ENCODE measurements at regions not wholly inside any gene's neighbourhood (a gene's known extent, or its start where the extent isn't known, plus 50 kb on each side); places are given as distances from the start of the nearest gene placed in this dataset.

DNA sequence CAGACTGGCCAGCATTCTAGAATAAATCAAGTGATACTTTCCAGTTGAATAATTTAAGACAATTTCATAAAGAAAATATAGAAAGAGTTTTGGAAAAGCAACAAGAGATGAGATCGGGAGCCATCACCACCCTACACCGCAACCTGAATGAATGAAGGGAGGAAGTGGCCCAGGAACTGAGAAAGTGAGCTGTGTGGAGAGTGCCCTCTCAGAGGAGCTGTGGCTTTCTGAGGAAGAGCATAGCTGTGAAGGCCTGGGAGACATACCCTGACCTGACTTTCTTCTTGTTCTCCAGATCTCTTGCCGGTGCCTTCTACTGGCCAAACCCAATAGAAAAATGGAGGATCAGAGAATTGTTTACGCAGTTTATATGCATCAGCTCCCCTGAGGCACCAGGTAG, 79.3 kb upstream of the TSPAN8 start:
- ChIA-PET POLR2A (no interaction called here), CTCF (interaction anchor here (1.0 kb wide), 1 partner anchor 18 kb away, joined by 3 read pairs; no protein-coding TSS in a partner anchor)
- dilution Hi-C loops (cut with MboI; ENCODE audit: extremely low pct_ligation_motif_present, low sequenced_read_pairs) (no loop called here), intact Hi-C loops (cut with micrococcal nuclease) (no loop called here)
- no peak overlapping the region for H3K4me2 ChIP-seq (ENCODE audit: insufficient read depth, low read length)
- no peak overlapping the region for H2AFZ ChIP-seq (ENCODE audit: low read depth, low read length)
- no peaks in the 10 kb centered on the region for H3K9me1 ChIP-seq (replicated peaks; ENCODE audit: control insufficient read depth, extremely low read depth, insufficient read depth, low read length)
- no peaks in the 10 kb centered on the region for H3K36me3 ChIP-seq (ENCODE audit: control insufficient read depth in 2 of 2, extremely low read depth in 1 of 2, insufficient read depth in 2 of 2, low read length in 2 of 2)
- TF ChIP-seq FOS (IDR thresholded peaks at IDR 0.05; ENCODE audit: borderline replicate concordance, insufficient read depth, low read length), result no peak
- no peak for TF ChIP-seq POLR2AphosphoS5 (IDR thresholded peaks at IDR 0.05; ENCODE audit: insufficient read depth, low read depth, low read length)
- no peak for TF ChIP-seq GATA2 (IDR thresholded peaks at IDR 0.05; ENCODE audit: insufficient read depth, insufficient read length, low read depth, low read length)
- TF ChIP-seq MYC (IDR thresholded peaks at IDR 0.05; ENCODE audit: low read depth, low read length), result no peak
- TF ChIP-seq EZH2 (IDR thresholded peaks at IDR 0.05; ENCODE audit: borderline replicate concordance, low read depth, low read length, severe bottlenecking), result no peak
- TF ChIP-seq, protein P1, sequence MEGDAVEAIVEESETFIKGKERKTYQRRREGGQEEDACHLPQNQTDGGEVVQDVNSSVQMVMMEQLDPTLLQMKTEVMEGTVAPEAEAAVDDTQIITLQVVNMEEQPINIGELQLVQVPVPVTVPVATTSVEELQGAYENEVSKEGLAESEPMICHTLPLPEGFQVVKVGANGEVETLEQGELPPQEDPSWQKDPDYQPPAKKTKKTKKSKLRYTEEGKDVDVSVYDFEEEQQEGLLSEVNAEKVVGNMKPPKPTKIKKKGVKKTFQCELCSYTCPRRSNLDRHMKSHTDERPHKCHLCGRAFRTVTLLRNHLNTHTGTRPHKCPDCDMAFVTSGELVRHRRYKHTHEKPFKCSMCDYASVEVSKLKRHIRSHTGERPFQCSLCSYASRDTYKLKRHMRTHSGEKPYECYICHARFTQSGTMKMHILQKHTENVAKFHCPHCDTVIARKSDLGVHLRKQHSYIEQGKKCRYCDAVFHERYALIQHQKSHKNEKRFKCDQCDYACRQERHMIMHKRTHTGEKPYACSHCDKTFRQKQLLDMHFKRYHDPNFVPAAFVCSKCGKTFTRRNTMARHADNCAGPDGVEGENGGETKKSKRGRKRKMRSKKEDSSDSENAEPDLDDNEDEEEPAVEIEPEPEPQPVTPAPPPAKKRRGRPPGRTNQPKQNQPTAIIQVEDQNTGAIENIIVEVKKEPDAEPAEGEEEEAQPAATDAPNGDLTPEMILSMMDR (IDR thresholded peaks at IDR 0.05; ENCODE audit: extremely low read depth in 1 of 2, insufficient read depth in 1 of 2, low read depth in 1 of 2, low read length in 2 of 2), result no peak
- TF ChIP-seq POLR2A (IDR thresholded peaks at IDR 0.05; ENCODE audit: low read depth, low read length), result no peak
- no peak for TF ChIP-seq JUN (IDR thresholded peaks at IDR 0.05; ENCODE audit: borderline replicate concordance, insufficient read depth, insufficient read length, low read depth)
- TF ChIP-seq, protein P2, sequence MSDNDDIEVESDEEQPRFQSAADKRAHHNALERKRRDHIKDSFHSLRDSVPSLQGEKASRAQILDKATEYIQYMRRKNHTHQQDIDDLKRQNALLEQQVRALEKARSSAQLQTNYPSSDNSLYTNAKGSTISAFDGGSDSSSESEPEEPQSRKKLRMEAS (IDR thresholded peaks at IDR 0.05; ENCODE audit: insufficient read depth, insufficient read length), result no peak
- H3K79me2 ChIP-seq (ENCODE audit: control insufficient read depth, insufficient read depth, low read length), result no peaks in the 10 kb centered on the region
- H3K9ac ChIP-seq (replicated peaks; ENCODE audit: extremely low read depth, insufficient read depth, low read length), result no peak overlapping the region
- no peak overlapping the region for H3K4me3 ChIP-seq (replicated peaks in 1 of 3; ENCODE audit: insufficient read depth in 1 of 3, low read depth in 1 of 3, low read length in 3 of 3)
- FAIRE-seq (no peak), DNase-seq (ENCODE audit: low read depth, low spot score) (no peak)
- no peaks in the 10 kb centered on the region for H3K4me1 ChIP-seq (ENCODE audit: control insufficient read depth, extremely low read depth, insufficient read depth, low read length)
- no peaks in the 10 kb centered on the region for H3K9me3 ChIP-seq (replicated peaks; ENCODE audit: control insufficient read depth, insufficient read depth, low read length)
- H3K27ac ChIP-seq (ENCODE audit: insufficient read depth, low read depth, low read length), result no peak overlapping the region
- no peaks in the 10 kb centered on the region for H4K20me1 ChIP-seq (replicated peaks; ENCODE audit: control insufficient read depth, extremely low read depth, insufficient read depth, low read length)
- BruUV-seq (replicated peaks), result no TSS peak
- H3K27me3 ChIP-seq (ENCODE audit: control insufficient read depth in 2 of 2, insufficient read depth in 2 of 2, low read length in 2 of 2), result no peaks in the 10 kb centered on the region
